Erythroblast (primary cell): ENCODE measurements at regions not wholly inside any gene's neighbourhood (a gene's known extent, or its start where the extent isn't known, plus 50 kb on each side); places are given as distances from the start of the nearest gene placed in this dataset.

Experiments used
- GATA1 ChIP-seq: IDR thresholded peaks from 2 replicates; pipeline ENCODE4 v1.6.1; 2011; ENCODE audit warnings: low read depth, mild to moderate bottlenecking, control low read depth, low read length, moderate library complexity
- POLR2A ChIP-seq: IDR thresholded peaks from 2 replicates; pipeline ENCODE4 v1.6.1; 2011; ENCODE audit warnings: mild to moderate bottlenecking, low read length

- TF ChIP-seq POLR2A (no peak), GATA1 (no peak)
These were observed 98.5 kb downstream of the TNFRSF13B start for GRCh38 chr17:16873174-16874035.
